ENCODE measurements at regions not wholly inside any gene's neighbourhood (a gene's known extent, or its start where the extent isn't known, plus 50 kb on each side); places are given as distances from the start of the nearest gene placed in this dataset.

DNA sequence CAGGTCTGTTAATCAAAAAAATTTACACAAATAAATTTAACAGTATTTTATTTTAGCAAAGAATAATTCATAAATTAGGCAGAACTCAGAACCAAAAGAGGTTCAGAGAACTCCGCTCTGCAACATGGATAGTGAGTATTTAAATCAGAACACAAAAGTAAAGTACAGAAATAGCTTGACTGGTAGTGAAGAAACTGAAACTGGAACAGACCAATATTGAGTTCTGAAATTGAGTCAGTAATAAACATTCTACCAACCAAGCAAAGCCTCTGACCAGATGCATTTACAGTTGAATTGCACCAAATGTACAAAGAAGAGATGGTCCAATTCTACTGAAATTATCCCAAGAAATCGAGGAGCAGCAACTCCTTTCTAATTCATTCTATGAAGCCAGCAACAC lies 1542.8 kb downstream of the EFNA5 start:
- no peak for TF ChIP-seq CTCF (IDR thresholded peaks at IDR 0.05; ENCODE audit: low read depth, low read length)
- TF ChIP-seq EZH2phosphoT487 (IDR thresholded peaks at IDR 0.05; ENCODE audit: low read depth) = no peak
